Fibroblast of skin of back (primary cell): ENCODE measurements at regions not wholly inside any gene's neighbourhood (a gene's known extent, or its start where the extent isn't known, plus 50 kb on each side); places are given as distances from the start of the nearest gene placed in this dataset.

Experiments used
- DNase-seq: peaks from one replicate; pipeline ENCODE4 v3.0.0-alpha.2; 2013

DNA sequence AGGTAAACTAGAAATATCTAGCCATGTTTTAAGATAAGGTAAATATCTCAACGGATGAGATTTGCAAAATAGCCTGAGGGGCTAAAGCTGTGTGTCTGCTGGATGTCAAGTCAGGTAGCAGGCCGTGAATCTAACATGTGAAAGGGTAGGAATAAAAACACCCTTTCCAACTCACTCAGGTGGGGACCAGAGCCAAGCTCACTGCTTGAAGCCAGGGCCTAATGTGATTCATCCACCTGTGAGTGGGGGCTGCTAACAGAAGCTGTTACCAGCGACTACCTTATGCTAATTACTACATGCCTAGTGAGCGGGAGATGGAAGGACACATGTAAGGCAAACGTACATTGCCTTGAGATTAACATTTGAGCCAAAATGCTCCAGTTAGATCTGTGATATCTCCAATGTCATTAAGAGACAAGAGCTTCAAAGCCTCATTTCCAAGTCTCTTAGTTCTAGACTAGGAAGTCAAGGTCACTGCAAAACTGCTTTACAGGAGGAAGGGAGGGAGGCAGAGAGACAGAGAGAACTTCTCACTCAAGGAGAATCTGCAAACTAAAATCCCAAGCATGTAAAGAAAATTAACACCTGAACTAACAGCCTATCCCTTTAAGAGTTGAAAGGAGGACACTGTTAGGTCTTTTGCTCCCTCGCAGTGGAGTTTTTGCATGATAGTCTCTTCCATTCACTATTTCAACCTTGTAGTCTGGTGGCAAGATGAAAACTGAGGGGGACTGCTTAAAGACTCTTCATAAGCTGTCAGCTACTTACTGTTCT is 141.6 kb upstream of the RPS23 start:
- no peak for DNase-seq

DNA sequence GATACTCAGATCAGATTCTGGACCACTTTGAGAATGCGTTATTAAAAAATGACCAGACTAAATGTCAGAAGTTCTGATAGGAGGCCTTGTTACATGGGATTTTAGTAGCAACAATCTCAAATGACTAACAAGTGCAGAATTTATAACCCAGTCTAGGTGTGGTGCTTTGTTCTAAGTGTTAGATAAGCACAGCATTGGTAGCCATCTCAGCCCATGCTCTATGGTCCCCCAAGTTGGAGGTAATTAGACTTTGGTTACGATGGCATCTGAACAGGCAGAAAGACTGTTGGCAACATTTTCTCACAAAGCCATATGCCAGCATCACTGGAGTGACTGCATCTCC is 140.4 kb upstream of the RPS23 start:
- no peak for DNase-seq

DNA sequence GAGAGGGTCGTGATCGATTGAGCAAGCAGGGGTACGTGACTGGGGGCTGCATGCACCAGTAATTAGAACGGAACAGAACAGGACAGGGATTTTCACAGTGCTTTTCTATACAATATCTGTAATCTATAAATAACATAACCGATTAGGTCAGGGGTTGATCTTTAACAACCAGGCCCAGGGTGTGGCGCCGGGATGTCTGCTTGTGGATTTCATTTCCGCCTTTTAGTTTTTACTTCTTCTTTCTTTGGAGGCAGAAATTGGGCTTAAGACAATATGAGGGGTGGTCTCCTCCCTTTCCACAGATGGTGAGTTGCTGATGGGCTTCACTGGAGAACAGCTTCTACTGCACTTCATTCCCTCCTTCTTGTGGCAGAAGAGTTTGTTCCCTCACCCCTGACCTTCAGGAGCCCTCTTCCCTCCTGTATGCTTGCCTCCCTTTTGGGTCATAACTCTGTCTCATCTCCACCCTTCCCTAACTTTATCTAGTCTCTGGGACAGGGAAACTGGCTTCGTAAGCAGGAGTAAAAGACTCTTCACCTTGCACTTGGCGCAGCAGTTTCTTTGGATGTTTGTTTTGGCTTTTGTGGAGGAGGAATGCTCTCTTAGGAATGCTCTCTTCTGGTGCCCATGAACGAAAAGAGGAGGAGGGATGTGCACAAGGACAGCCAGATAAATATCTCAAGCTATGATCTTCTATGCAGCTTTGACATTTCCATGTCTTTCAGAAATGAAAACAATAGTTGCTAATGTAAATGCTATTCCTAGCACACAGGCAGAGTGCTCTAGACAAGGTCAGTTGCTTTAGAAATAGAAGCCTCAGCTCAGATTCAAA is 139.8 kb upstream of the RPS23 start:
- DNase-seq: peak; percentile 86

DNA sequence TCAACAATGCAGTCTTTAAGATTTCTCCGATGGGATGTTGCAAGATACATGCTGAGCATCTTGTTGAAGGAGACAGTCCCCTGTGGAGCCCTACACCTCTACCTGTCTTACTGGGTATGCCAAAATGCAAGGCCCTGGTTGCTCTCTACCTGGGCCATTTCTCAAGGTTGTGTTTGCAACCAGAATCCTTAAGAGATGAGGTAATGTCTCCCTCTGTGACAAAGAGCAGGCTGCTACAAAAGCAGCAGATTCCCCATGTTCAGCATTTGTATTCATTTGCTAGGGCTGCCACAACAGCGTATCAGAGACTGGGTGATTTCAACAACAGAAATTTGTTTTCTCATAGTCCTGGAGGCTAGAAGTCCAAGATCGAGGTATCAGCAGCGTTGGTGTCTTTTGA is 138.4 kb upstream of the RPS23 start:
- no peak for DNase-seq

DNA sequence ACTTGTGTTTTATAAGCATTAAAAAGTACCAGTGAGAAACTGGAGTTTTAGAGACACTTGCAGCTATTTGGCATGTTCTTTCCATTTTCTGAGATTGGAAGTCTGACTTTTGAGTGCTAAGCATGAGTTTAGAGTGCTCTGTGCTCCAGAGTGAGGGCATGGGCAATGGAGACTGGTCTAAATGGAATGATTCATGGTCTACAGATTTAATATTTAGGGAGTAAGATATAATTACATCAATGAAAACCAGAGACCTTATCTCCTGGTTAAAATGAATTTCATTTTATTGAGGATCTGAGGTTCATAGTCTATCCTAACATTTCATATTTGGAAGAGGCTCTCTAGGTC is 135.9 kb upstream of the RPS23 start:
- DNase-seq: no peak

DNA sequence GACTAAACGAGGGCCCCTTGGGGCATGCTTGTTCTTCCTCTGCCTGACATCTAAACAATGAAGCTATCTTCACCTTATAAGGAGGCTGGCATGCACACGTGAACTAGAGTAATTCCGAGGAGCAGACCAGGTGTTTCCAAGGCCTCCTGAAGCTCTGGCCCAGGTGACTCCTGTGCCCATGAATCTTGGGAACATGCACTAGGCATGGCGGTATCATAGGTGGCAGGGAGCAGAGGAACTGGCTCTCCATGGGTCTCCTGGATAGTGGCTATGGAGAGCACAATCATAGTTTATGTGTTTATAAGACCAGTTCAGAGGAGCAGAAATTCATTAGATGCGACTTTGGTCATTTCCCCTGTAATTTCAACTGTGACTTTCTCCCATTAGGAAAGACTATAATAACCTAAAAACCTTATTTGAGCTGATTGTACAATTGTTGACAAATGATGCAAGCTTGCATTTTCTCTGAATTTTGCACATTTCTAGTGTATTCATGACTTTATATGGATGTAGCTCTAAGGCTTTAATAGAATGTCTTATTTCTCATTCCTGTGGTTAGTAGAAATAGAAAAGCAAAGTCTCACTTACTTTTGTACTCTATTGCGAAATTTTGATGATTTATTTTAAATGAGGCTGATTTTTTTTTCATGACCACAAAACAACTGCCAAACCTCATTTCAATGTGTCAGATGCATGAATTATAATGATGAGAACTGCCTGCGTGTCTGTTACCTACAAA is 135.3 kb upstream of the RPS23 start:
- peak; percentile 92 for DNase-seq

DNA sequence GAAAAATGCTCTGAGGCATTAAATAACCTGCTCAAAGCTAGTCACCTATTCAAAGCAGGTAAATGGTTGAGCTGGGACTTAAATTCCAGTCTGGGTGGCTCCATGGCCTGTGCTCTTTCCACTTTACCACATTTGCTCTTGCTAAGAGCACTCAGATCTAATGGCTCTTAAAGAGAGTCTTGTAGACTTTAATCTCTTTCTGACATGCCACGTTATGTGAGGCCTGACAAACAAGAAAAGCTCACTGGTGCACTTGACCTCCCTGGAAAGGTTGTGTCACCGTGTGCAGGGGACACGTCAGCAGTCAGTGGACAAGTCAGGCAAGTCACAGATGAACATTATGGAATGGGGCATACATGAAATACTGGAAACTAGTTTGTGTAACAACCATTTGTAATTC is 129.9 kb upstream of the RPS23 start:
- no peak for DNase-seq

DNA sequence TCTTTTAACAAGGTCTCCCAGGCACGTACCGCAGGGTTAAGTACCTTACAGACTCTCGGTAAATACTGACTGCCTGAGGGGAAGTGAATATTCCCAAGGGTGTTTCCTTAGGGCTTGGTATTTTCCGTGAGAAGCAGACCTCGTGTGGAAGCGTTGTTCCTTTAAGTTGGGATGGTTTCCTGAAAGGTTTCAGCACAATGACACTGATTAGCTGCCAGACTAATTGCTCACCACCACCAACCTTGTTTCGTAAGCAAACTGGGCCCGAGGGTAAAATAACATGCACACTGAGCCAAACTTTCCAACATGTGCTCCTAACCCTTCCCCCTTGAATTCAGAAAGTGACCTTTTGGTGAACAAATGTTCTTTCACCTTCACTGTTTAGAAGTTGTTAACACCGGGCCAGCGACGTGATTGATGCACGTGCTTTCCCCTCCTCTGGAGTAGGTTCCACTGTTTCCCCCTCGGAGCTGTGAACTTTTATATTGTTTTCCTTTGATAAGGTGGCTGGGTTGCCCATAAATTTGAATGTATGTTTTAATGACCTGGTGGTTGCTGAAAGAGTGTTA is 128.1 kb upstream of the RPS23 start:
- DNase-seq: peak; percentile 96

DNA sequence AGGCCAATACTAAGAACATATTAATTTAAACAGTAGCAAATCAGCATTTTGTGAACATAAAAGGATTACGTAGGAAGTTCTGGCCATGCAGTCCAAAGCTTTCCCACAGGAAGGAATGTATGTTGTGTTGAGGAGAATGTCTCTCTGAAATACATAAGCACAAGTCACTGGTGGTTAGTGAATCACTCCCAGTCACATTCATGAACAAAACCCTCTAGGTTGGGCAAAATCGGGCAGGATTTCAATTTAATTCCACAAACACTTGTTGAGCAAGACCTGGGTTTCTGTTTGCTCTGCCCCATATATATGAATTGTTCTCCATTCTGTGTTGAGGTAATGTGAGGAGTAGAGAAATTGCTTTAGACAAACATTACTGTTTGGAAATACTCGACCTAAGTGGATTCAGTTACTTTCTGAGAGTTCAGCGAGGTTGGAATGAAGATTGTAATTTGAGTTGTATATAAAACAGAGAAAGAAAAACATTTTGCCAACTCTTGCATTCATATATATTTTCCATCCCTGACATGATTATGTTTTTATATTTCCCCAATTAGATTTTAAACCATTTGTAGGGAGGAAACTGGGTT is 127.6 kb upstream of the RPS23 start:
- peak; percentile 99 for DNase-seq

DNA sequence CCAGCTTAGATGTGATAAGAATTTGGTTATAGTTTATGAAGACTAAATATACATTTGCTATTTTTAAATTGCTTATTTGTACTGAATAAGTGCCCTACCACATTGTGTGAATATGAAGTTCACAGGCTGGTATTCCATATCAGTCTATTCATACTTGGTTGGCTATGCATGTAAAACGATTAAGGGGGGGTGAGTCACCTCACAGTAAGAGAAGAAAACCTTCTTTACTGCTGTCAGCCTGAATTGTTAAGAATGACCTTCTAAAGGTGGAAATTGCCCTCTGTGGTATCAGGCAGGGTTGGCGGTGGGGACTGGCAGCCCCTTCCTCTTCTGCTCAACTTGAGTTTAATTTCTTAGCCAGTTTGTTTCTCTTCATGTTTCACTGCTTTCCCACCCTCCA is 127.0 kb upstream of the RPS23 start:
- peak; percentile 95 for DNase-seq

DNA sequence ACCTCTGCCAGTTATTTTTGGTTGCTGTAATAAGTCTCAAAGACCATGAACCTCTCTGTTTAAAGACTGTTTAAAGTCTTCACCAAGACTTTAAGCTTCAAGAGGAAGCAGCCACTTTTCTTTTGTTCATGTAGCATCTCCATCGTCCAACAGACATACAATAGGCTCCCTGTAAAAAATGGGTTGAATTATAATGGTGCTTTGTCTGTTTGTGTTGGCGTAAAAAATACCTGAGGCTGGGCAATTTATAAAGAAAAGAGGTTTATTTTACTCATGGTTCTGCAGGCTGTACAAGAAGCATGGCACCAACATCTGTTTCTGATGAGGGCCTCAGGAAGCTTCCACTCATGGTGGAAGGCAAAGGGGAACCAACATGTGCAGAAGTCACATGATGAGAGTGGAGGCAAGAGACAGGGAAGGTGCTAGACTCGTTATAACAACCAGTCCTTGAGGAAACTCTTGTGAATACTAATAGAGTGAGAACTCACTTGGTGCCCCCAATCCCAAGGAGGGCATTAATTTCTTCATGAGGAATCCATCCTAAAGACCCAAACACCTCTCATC is 126.3 kb upstream of the RPS23 start:
- DNase-seq: no peak

DNA sequence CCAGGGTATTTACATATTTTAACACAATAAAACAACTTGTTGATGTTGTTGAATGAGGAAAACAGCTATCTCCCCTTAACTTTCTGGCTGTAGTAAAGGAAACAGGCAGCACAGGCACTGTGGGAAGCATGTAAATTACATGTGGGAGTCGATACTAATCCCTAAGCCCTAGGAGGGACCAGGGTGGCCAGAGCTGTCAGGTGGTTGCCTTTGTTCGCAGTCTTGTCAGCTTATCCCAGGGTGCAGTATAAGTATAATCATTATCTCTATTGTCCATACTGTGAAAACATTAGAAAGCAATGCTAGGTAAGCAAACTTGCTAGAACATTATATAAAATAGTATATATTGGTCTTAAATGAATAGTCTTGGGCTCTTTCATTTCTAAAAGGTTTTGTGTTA is 125.6 kb upstream of the RPS23 start:
- no peak for DNase-seq

DNA sequence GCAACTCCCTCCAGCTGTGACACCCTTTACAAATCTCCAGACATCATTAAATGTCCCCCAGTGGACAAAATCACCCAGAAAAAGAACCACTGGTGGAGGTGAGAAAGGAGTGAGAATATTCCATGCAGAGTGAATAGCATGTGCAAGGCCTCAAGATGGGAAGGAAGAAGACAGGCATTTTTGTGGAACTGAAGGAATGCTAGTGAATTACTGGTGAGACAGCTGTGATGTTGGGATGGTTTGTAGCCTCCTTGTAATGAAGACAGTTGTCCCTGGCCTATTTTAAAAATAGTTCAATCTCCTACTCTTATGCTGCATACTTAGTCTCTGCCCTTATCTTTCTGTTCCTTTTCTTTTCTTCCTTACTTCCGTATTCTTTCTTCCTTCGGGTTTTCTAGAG is 124.9 kb upstream of the RPS23 start:
- DNase-seq: no peak

DNA sequence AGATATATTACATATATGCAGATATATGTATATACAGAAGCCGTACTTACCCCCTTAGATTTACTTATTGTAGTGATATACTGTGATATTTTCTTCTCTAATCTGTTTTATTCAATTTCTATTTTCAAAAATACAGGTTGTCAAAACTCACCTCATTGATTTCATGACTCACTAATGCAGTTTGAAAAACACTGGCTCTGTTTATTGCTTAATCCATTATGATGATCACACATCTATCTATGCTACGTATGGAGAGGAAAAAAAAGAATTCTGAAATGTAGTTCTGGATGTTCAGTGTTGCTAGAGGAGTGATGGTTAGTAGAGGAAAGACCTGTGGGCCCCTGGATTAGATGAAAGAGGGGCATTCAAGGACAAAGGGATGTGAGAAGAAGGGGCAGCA is 121.0 kb upstream of the RPS23 start:
- DNase-seq: no peak

DNA sequence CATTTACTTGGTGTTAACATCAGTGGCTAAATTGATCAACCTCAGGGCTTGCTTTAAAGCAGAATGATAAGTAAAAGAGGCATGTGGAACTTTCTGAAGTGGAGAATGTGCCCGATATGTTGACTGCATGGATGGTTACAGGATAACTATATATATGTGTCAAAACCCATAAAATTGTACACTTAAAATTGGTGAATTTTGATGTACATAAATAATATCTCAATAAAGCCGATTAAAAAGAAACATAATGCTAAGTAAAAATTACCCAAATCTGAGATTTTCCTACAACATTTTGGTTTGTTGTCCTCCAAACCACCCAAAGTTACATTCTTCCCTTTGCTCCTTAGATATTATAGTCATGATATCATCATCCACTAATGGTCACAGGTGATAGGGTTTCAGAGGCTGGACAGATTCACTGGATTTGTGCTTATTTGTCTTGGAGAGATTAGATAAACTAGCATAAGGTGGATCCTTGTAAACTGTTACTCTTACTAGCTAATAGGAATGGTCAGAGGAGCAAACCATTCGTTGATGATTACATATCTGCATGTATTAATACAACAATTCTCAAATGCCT is 119.7 kb upstream of the RPS23 start:
- no peak for DNase-seq

DNA sequence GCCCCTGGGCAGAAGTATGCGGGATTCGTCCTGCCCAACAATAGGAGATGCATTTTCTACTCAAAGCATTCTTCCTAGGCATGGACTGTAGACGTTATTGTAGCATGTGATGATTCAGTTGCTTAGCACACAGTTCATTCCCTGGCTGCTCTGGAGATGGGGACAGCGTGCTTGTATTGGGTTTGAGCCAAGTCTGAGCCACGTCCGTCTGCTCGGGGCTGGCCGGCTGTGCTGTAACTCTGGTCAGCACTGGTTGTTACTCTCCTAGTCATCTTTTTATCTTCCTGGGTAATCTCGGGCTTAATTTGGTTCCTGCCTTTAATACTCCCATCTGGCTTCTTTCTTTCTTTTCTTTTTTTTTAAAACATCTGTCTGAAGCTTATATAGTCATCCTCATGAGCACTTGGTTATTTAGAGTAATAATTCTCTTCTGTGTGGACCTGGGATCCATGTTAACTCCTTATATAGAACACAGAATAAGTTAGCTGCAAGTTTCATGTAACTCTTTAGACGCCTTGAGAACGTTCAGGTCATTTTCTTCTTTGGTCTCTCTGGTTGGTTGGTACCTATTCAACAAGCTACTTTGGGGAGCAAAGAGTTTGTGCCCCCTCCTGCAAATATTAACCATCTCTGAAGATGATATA is 118.8 kb upstream of the RPS23 start:
- DNase-seq: peak; percentile 99

DNA sequence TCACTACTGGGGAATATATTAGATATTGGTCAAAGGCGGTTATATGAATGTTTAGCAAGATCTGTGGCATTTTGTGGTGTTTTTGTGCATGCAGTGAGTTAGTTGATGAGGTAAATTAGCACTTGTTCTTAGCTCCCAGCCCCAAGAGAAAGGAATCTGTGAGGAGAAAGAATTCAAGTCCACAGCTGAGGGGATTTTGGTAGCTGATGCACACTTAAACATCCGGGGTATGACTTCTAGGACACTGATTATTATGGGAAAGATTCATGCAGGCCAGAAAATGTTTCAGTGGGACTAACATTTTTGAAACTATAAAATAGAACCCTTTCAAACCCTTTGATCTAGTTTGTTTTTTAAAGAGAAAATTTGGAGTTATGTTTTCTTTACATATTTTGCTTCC is 118.2 kb upstream of the RPS23 start:
- peak; percentile 78 for DNase-seq

DNA sequence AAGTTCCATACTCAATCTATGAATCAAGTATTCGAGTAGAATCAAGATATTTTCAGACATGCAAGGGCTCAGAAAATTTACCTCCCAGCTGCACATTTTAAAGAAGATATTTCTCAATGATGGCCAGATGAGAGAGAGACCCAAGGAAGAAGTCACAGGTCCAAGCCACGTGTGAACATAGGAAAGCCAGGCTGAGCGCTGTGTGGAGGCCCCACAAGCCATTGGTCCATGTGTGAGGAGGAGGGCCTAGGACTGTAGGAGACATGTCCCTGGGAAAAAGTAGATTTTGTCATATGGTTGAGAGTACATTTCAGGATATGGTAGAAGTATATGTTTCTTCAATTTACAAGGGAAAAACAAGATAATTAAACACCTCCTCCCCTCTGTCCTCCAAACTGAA is 115.8 kb upstream of the RPS23 start:
- no peak for DNase-seq

DNA sequence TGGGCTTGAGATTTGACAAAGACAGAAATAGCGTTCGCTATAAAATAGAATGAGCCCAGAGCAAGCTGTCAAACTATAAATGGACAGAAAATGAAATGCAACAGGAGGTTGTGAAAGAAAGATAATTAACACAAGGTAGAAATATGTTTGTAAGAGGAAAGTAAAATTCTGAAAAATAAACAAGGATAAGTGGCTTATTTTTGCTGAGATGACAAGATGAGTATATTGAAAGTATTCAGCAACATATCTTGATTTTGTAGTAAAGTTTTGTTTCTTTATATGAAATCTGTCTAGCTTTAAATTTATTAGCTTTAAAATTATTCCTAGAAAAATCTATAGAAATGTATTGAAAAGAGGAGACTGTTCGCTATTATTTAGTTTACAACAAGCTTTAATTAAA is 111.9 kb upstream of the RPS23 start:
- no peak for DNase-seq

DNA sequence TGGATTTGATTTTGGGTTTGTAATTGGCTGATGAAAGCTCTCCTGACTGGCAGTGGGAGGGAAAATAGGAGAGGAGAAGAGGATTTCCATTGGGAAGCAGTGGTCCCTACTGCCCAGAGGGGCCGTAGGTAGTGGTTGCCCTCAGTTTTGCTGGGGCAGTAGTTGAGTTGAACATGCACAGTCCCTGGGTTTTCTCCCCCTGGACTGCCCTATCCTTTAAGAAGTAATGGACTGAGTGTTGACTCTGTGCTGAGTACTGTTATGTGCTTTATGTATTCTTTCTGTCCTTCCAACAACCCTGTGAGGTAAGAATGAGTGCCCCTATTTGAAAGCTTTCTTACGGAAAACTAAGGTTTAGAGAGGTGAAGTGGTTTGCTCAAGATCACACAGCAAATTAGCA is 111.2 kb upstream of the RPS23 start:
- DNase-seq: no peak

DNA sequence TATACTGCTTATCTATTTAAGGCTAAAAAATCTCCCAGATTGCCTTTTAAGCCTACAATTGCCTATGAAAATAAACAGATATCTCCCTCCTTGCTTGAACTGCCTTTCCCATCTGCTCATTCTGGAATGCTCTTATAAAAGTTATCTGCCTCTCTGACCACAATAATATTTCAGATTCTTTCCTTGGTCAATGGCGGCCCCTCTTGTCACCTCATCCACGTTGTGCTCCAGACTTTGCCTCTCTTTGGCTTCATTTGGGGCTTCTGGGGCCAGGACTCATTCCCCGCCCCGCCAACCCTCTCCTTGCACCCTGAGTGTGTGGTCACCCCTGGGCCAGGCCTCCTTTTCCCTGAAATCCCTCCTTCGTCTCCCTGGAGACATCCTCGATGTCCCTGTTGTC is 110.0 kb upstream of the RPS23 start:
- peak; percentile 93 for DNase-seq

DNA sequence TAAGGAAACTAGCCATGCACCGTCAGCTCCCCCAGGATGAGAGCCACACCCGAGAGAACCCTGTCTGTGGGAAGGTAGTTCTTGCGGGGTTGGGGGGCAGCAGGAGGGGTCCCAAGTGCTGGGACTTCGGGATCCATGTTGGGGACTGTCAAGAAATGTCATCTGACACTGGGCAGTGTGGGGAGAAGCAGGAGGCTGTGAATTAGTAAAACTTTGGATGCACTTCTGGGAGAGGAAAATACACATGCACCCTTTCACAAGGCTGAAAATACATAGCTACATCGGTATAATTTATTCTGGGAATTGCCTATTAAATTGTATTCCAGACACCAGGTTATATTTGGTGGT is 109.6 kb upstream of the RPS23 start:
- DNase-seq: no peak
